NCI-H2196 treated with DMSO at 0.1 percent for 48 hours (cell line): ENCODE measurements at regions not wholly inside any gene's neighbourhood (a gene's known extent, or its start where the extent isn't known, plus 50 kb on each side); places are given as distances from the start of the nearest gene placed in this dataset.
"Not testable (repeated sequence)": the region's sequence is repeated elsewhere in the genome, so short reads cannot be mapped to it uniquely, and the experiment has no call there.

Experiments
- DNase-seq: peaks from one replicate; lab custom pipeline; 2025; ENCODE audit not compliant: unreplicated experiment; lab: John Stamatoyannopoulos, UW

GRCh38 chr9:106085479-106085878, 391.1 kb downstream of the TMEM38B start:
- DNase-seq, result no peak

GRCh38 chr9:106092083-106092482, 397.7 kb downstream of the TMEM38B start:
- no peak for DNase-seq

DNA sequence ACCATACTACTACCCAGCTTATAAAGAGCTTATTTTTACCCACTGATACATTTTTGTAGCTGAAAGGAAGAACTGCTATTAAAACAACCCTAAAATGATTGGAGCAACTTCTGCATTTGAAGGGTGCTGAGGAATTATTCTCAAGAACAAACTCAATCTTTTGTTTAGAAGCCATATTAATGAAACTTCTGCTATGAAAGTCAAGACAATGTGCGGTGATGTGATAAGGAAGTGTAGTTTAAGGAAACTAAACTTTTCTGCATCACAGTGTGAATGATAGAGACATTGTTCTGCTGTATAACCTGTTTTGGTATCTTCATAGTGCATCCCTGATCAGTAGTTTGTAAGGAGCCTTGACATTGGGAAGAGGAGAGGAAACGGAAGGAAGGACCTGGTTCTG, 408.5 kb downstream of the TMEM38B start:
- no peak for DNase-seq

GRCh38 chr9:106104887-106105286, 410.5 kb downstream of the TMEM38B start:
- DNase-seq, result no peak

DNA sequence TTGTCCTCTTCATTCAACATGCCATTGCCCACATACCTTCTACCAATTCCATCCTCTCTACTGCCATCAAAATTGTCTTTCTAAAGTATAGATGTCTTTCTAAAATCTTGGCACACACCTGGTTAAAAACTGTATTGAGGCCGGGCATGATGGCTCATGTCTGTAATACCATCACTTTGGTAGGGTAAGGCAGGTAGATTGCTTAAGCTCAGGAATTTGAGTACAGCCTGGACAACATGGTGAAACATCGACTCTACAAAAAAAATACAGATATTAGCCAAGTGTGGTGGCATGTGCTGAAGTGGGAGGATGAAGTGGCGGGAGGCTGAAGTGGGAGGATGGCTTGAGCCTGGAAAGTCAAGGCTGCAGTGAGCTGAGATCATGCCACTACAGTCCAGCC, 412.1 kb downstream of the TMEM38B start:
- no peak for DNase-seq

- no peak for DNase-seq
Observed at GRCh38 chr9:106107716-106108115, 413.4 kb downstream of the TMEM38B start.

GRCh38 chr9:106109706-106110105, 415.4 kb downstream of the TMEM38B start:
- DNase-seq, result not testable (repeated sequence)

GRCh38 chr9:106110483-106110882, 416.1 kb downstream of the TMEM38B start:
- no peak for DNase-seq

DNA sequence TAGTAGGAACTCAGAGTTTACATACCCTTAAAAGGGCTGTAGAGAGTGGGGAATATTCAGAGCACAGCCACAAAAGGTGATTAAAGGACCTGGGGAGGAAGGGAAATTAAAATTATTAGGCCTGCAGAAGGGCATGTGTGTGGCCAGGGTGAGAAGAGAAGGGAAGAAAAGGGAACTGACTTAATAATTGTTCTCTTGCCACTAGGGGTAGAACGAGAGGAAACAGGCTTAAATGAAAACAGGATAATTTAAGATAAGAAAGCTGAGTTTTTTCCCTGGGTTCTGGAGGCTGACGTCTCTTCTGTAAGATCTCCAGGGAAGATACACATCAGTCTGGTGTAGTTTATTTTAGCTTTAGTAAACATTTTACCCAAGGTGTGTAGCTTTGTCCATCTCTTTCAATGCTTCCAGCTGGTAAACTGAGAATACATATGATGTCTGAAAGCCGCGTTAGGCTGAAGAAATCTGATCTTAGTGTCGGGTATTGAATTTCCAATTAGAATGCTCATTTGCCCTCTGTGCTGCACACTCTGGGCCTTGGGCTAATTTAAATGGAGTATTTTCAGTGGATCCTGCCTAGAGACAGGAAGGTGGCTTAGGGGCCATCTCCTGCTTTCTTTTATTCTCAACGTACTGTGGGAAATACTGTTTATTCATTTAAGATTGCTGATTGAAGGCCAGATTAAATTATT, 416.8 kb downstream of the TMEM38B start:
- DNase-seq, result no peak

DNA sequence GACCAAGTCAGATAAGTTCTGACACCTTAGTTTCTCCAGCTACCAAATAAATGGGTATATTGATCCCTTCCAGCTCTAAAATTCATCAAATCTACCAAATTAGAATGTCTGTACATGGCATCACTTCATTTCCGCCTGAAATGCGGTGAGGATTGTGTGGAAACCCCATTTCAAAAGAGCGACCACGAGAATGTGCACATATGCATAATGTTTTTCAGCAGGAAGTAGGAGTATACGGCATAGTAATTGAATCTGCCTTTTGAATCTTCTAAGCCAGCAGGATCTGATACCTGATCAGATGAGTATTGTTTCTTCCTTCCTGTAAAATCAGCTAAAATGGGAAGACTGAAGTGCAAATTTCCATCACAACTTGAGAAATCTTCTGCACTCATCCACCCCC, 418.6 kb downstream of the TMEM38B start:
- no peak for DNase-seq

DNA sequence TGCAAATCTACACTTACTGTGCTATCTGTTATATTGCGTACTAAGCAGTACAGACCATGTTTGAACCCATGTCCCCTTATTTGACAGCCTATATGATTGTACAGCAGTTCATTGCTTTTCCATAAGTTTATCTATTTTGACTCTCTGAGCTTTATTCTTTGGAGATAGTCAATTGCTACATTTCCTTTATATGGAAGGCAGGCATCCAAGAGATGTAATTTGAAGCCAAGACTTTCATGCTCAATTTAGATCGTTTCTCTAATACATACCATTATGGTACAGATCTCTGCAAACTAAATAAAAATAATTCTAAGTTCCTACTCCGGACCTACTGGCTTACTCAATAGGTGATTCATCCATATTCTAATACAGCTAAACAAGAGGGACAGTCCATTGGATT, 424.8 kb downstream of the TMEM38B start:
- no peak for DNase-seq

GRCh38 chr9:106120071-106120470, 425.7 kb downstream of the TMEM38B start:
- DNase-seq, result no peak

GRCh38 chr9:106127776-106128175, 433.4 kb downstream of the TMEM38B start:
- no peak for DNase-seq

DNA sequence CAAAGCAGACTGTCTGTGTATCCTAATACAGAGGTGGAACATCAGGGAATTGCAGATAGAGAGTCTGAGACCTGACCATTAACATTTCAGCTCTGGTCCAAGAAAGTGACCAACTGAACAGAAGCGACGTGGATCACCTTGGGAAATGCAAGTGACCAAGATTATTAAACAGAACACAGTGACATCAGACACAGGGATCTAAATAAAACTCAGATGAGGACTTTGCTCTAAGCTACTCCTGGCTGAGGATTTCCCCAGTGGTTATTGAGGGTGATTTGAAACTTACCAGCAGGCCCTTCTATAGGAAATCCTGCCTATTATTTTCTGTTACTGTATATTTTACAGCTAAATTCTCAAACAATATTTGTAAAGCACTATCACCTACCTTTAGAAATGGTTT, 436.0 kb downstream of the TMEM38B start:
- no peak for DNase-seq

DNA sequence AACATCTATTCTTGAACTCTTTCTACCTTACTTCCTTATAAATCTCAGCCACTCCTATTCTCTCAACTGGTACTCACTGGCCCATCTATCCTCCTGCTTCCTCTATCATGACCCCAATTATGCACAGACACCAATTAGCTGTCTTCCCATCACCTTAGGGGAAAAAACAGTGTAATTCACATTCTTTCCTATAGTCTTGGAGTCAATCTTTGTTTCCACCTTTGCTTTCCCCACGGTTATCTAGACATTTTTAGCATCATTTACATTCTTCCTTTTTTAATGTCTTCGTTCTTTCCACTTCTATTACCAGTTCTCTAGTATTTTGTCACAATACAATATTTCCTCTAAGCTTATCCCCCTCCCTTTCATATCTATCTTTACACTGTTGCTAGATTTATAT, 449.4 kb downstream of the TMEM38B start:
- no peak for DNase-seq

GRCh38 chr9:106146066-106146840, 451.9 kb downstream of the TMEM38B start:
- no peak for DNase-seq

DNA sequence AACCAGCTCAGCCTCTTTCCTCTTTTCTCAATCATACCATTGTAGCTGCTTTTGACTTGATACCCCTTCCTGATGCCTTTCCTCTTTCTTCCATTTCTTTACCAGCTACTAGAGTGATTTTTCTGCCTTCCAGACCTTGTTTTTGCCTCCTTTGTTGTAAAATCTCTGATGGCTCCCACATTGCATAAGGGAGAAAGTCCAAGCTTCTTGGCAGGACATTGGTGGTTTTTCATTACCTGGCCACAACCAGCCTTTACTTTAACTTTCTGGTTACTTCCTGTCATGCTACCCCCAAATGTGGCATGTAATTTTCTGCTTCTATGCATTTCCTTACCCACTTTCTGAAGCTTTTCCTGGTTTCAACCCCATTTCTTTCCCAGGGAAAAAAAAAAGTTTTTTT, 452.5 kb downstream of the TMEM38B start:
- DNase-seq, result no peak

- DNase-seq, result no peak
Observed at GRCh38 chr9:106149956-106150355, 455.6 kb downstream of the TMEM38B start.

DNA sequence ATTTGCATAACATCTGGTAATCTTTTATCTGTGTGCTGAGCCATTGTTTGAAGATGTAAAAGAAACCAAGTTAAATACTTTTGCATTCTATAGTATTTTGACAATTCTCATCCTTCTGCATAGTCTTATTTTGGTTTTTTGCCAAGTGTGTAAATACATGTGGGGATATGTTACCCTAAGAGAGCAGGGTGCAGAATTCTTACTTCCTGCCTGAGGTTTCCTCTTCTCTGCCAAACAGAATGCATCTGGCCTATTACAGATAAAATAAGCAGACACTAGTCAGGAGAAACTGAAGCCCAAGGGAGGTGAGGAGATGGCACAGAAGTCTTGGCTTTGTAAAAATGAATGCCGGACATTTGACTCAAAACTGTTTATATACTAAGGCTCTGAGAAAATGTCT, 462.1 kb downstream of the TMEM38B start:
- no peak for DNase-seq

GRCh38 chr9:106172265-106172664, 477.9 kb downstream of the TMEM38B start:
- DNase-seq, result no peak

GRCh38 chr9:106174346-106174745, 480.0 kb downstream of the TMEM38B start:
- no peak for DNase-seq

DNA sequence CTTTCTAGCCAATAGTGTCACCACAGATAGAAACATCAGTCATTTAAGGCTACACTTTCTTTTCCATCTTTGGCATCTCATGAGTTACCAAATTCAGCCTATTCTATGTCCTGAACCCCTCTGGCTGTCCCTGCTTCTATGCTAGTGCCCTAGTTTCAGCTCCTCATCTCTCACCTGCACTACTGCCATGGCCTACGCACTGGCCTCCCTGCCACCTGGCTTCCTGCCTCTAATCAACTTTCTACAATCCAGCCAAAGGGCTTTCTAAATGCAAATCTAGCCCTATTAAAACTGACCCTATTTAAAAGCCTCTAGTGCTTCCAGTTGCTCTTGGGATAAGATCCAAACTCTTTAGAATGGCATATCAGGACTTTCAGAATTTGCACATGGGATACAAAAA, 482.9 kb downstream of the TMEM38B start:
- DNase-seq, result no peak

GRCh38 chr9:106179191-106179590, 484.9 kb downstream of the TMEM38B start:
- no peak for DNase-seq
